ENCODE measurements at regions not wholly inside any gene's neighbourhood (a gene's known extent, or its start where the extent isn't known, plus 50 kb on each side); places are given as distances from the start of the nearest gene placed in this dataset.

GRCh38 chr12:128068211-128068610 is 198.8 kb upstream of the TMEM132C start:
- TF ChIP-seq CTCF (conservative IDR thresholded peaks at IDR 0.05 in 1 of 2, IDR thresholded peaks at IDR 0.05 in 1 of 2; ENCODE audit: extremely low read depth in 1 of 2, insufficient read depth in 1 of 2, low read depth in 1 of 2, low read length in 2 of 2) (no peak), EZH2 (IDR thresholded peaks at IDR 0.05; ENCODE audit: borderline replicate concordance, low read length) (no peak)

All from mammary epithelial cell (primary cell).